H9 (cell line): ENCODE measurements at regions not wholly inside any gene's neighbourhood (a gene's known extent, or its start where the extent isn't known, plus 50 kb on each side); places are given as distances from the start of the nearest gene placed in this dataset.

Experiments
- DNase-seq: peaks from one replicate; pipeline ENCODE4 v3.0.0-alpha.2; 2017
- H2AFZ ChIP-seq: one replicate; pipeline ENCODE4 v1.6.1; 2013; ENCODE audit warnings: mild to moderate bottlenecking, low read length, control low read depth, moderate library complexity
- H2AK5ac ChIP-seq: 2 replicates; pipeline ENCODE4 v1.6.1; 2013; ENCODE audit warnings: low read length, control low read depth, mixed read lengths; ENCODE audit not compliant: insufficient read length
- H2BK120ac ChIP-seq: one replicate; pipeline ENCODE4 v1.6.1; 2013; ENCODE audit warnings: low read depth, mild to moderate bottlenecking, low read length, control low read depth, inconsistent platforms; ENCODE audit not compliant: poor library complexity, severe bottlenecking
- H2BK12ac ChIP-seq: 2 replicates; pipeline ENCODE4 v1.6.1; 2013; ENCODE audit warnings: low read length, control low read depth, mixed read lengths, low read depth; ENCODE audit not compliant: insufficient read length
- H2BK15ac ChIP-seq: 2 replicates; pipeline ENCODE4 v1.6.1; 2013; ENCODE audit warnings: low read depth, low read length, control low read depth
- H2BK20ac ChIP-seq: one replicate; pipeline ENCODE4 v1.6.1; 2013; ENCODE audit warnings: low read depth, mild to moderate bottlenecking, low read length, control low read depth, inconsistent platforms; ENCODE audit not compliant: poor library complexity, severe bottlenecking
- H2BK5ac ChIP-seq: 2 replicates; pipeline ENCODE4 v1.6.1; 2013; ENCODE audit warnings: low read length, control low read depth, mixed read lengths; ENCODE audit not compliant: insufficient read length
- H3K14ac ChIP-seq: 2 replicates; pipeline ENCODE4 v1.6.1; 2013; ENCODE audit warnings: low read length, control low read depth; ENCODE audit not compliant: insufficient read depth
- H3K18ac ChIP-seq: 2 replicates; pipeline ENCODE4 v1.6.1; 2013; ENCODE audit warnings: low read depth, mild to moderate bottlenecking, mixed read lengths, low read length, control low read depth; ENCODE audit not compliant: insufficient read length
- H3K23ac ChIP-seq: 2 replicates; pipeline ENCODE4 v1.6.1; 2013; ENCODE audit warnings: low read length, control low read depth, mixed read lengths, low read depth; ENCODE audit not compliant: insufficient read length
- H3K23me2 ChIP-seq: 2 replicates; pipeline ENCODE4 v1.6.1; 2013; ENCODE audit warnings: low read depth, mild to moderate bottlenecking, mixed read lengths, low read length, control low read depth; ENCODE audit not compliant: insufficient read length, poor library complexity, severe bottlenecking
- H3K27ac ChIP-seq: 2 replicates; pipeline ENCODE4 v1.5.1; 2013; ENCODE audit warnings: low read length, control low read depth, mixed read lengths, low read depth; ENCODE audit not compliant: insufficient read length
- H3K27me3 ChIP-seq: 2 replicates; pipeline ENCODE4 v1.6.1; 2013; ENCODE audit warnings: low read length, control low read depth, inconsistent platforms; ENCODE audit not compliant: insufficient read depth
- H3K4ac ChIP-seq: 2 replicates; pipeline ENCODE4 v1.6.1; 2013; ENCODE audit warnings: low read depth, mild to moderate bottlenecking, control low read depth, inconsistent platforms, low read length, moderate library complexity
- H3K4me1 ChIP-seq: 2 replicates; pipeline ENCODE4 v1.6.1; 2013; ENCODE audit warnings: low read length, control low read depth, inconsistent platforms; ENCODE audit not compliant: insufficient read depth
- H3K4me2 ChIP-seq: 2 replicates; pipeline ENCODE4 v1.6.1; 2013; ENCODE audit warnings: low read length, control low read depth, mixed read lengths; ENCODE audit not compliant: insufficient read length, insufficient read depth
- H3K56ac ChIP-seq: 2 replicates; pipeline ENCODE4 v1.6.1; 2013; ENCODE audit warnings: low read depth, mild to moderate bottlenecking, mixed read lengths, low read length, control low read depth; ENCODE audit not compliant: insufficient read length
- H3K79me1 ChIP-seq: 2 replicates; pipeline ENCODE4 v1.6.1; 2013; ENCODE audit warnings: low read depth, mild to moderate bottlenecking, moderate library complexity, low read length, control low read depth, inconsistent platforms; ENCODE audit not compliant: insufficient read depth, poor library complexity, severe bottlenecking
- H3K79me2 ChIP-seq: 2 replicates; pipeline ENCODE4 v1.6.1; 2013; ENCODE audit warnings: low read length, control low read depth, inconsistent platforms; ENCODE audit not compliant: insufficient read depth
- H3K9ac ChIP-seq: 2 replicates; pipeline ENCODE4 v1.6.1; 2013; ENCODE audit warnings: low read length, control low read depth, mixed read lengths; ENCODE audit not compliant: insufficient read length; ENCODE audit errors: extremely low read depth
- H3K9me3 ChIP-seq: one replicate; pipeline ENCODE4 v1.6.1; 2013; ENCODE audit warnings: low read depth, low read length, inconsistent platforms; ENCODE audit not compliant: control insufficient read depth
- H3T11ph ChIP-seq: one replicate; pipeline ENCODE4 v1.6.1; 2013; ENCODE audit warnings: mild to moderate bottlenecking, low read length, control low read depth, inconsistent platforms
- H4K20me1 ChIP-seq: one replicate; pipeline ENCODE4 v1.6.1; 2013; ENCODE audit not compliant: control insufficient read depth, insufficient read length, insufficient read depth
- H4K5ac ChIP-seq: 2 replicates; pipeline ENCODE4 v1.6.1; 2013; ENCODE audit warnings: low read depth, mild to moderate bottlenecking, mixed read lengths, low read length, control low read depth; ENCODE audit not compliant: insufficient read length
- H4K8ac ChIP-seq: replicated peaks from 2 replicates; pipeline ENCODE4 v1.6.1; 2013; ENCODE audit warnings: low read length, control low read depth, mixed read lengths, low read depth; ENCODE audit not compliant: insufficient read length
- H4K91ac ChIP-seq: 2 replicates; pipeline ENCODE4 v1.6.1; 2013; ENCODE audit warnings: low read depth, mild to moderate bottlenecking, moderate library complexity, mixed read lengths, low read length, control low read depth; ENCODE audit not compliant: insufficient read length
- H3K27ac Mint-ChIP-seq, 3 experiments: 2 replicates in 2 of 3; 3 replicates in 1 of 3; pipeline ENCODE4 v1.8.0; 2020 to 2021; ENCODE audit warnings: mixed read lengths in 3 of 3, mild to moderate bottlenecking in 1 of 3, moderate library complexity in 1 of 3
- H3K27me3 Mint-ChIP-seq: 2 replicates; pipeline ENCODE4 v1.8.0; 2021; ENCODE audit warnings: low read depth, mild to moderate bottlenecking, moderate library complexity, mixed read lengths
- H3K36me3 Mint-ChIP-seq, 3 experiments: 2 replicates in 2 of 3; 3 replicates in 1 of 3; pipeline ENCODE4 v1.8.0; 2020 to 2021; ENCODE audit warnings: low read depth in 3 of 3, mixed read lengths in 3 of 3; ENCODE audit not compliant: insufficient read depth in 1 of 3
- H3K4me1 Mint-ChIP-seq, 2 experiments: 2 replicates each; pipeline ENCODE4 v1.8.0; 2020; ENCODE audit warnings: mixed read lengths in 2 of 2
- H3K4me3 Mint-ChIP-seq, 2 experiments: 2 replicates in 1 of 2; 3 replicates in 1 of 2; pipeline ENCODE4 v1.8.0; 2020 to 2021; ENCODE audit warnings: mild to moderate bottlenecking in 2 of 2, mixed read lengths in 2 of 2, moderate library complexity in 1 of 2
- H3K9me3 Mint-ChIP-seq, 2 experiments: 2 replicates in 1 of 2; 3 replicates in 1 of 2; pipeline ENCODE4 v1.8.0; 2020; ENCODE audit warnings: mild to moderate bottlenecking in 2 of 2, mixed read lengths in 2 of 2, moderate library complexity in 1 of 2
- WGBS: extraction: QIAGEN DNeasy Blood & Tissue Kit; methylation state at CpG from one replicate; pipeline ENCODE4 v1.1.7; 2013; ENCODE audit warnings: missing lambda C conversion rate, low lambda C conversion rate, mixed read lengths; ENCODE audit not compliant: insufficient read length; ENCODE audit errors: extremely low coverage; 5-methylcytosine and 5-hydroxymethylcytosine counted together
- TF ChIP-seq, protein P1 (sequence below): fragments of 200-600 bp; sonication (generic); conservative IDR thresholded peaks from 3 replicates; pipeline ENCODE4 v1.8.0; 2021; ENCODE audit warnings: antibody characterized with exemption, mild to moderate bottlenecking

DNA sequence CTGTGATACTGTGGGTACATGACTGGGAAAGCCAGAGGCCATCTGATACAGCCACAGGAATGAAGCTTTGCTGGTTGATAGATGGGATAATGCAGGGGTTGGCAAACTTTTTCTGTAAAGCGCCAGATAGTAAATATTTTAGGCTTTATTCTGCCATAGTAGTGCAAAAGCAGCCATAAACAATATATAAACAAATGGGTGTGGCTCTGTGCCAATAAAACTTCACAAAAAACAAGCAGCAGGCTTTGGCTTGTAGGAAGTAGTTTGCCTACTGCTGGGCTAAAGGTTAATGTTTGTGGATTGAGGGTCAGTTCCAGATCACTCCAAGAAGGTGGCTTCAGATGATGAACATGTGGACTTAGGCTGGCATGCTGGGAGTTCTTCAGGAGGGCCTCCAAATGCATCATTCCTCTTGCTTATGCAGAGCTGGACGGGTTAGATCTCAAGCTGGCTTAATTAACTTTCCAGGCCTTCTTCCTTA lies 305.7 kb downstream of the RPLP1 start:
- Histone ChIP-seq H3K27me3 (no peaks in the 10 kb centered on the region), H3K23ac (no peak overlapping the region), H2BK120ac (no peak overlapping the region), H3K4ac (no peak overlapping the region), H2AK5ac (no peak overlapping the region), H3T11ph (no peak overlapping the region), H2BK12ac (no peak overlapping the region), H3K56ac (no peak overlapping the region), H4K20me1 (no peaks in the 10 kb centered on the region), H2BK15ac (no peak overlapping the region), H3K9me3 (no peaks in the 10 kb centered on the region), H3K79me1 (no peaks in the 10 kb centered on the region), H3K4me1 (peaks cover 4% of the 10 kb centered on the region; the same call in 1 of the 2 replicates), H2AFZ (no peak overlapping the region), H4K91ac (no peak overlapping the region), H3K27ac (no peak overlapping the region), H2BK20ac (no peak overlapping the region), H3K9ac (no peak overlapping the region), H3K23me2 (no peaks in the 10 kb centered on the region), H3K14ac (no peak overlapping the region), H4K5ac (no peak overlapping the region), H3K79me2 (no peaks in the 10 kb centered on the region), H2BK5ac (no peak overlapping the region), H3K18ac (no peak overlapping the region), H3K4me2 (no peak overlapping the region), H4K8ac (no peak overlapping the region)
- Mint-ChIP-seq H3K27me3 (peaks cover 9% of the 10 kb centered on the region), H3K4me3 (no peak overlapping the region), H3K9me3 (peaks cover 3 to 4% of the 10 kb centered on the region in 2 experiments; a peak in 3 of 5 replicates), H3K27ac (no peak overlapping the region; a peak in 1 of 7 replicates), H3K36me3 (peaks cover 0 to 5% (median 0%) of the 10 kb centered on the region in 3 experiments; a peak in 1 of 7 replicates), H3K4me1 (peaks cover 11 to 14% of the 10 kb centered on the region in 2 experiments)
- TF ChIP-seq, protein P1, sequence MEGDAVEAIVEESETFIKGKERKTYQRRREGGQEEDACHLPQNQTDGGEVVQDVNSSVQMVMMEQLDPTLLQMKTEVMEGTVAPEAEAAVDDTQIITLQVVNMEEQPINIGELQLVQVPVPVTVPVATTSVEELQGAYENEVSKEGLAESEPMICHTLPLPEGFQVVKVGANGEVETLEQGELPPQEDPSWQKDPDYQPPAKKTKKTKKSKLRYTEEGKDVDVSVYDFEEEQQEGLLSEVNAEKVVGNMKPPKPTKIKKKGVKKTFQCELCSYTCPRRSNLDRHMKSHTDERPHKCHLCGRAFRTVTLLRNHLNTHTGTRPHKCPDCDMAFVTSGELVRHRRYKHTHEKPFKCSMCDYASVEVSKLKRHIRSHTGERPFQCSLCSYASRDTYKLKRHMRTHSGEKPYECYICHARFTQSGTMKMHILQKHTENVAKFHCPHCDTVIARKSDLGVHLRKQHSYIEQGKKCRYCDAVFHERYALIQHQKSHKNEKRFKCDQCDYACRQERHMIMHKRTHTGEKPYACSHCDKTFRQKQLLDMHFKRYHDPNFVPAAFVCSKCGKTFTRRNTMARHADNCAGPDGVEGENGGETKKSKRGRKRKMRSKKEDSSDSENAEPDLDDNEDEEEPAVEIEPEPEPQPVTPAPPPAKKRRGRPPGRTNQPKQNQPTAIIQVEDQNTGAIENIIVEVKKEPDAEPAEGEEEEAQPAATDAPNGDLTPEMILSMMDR = no peak
- no peak for DNase-seq
- WGBS = no CpG with 5 or more reads among the region's 2 CpGs
